HG03066 (cell line): ENCODE measurements at regions not wholly inside any gene's neighbourhood (a gene's known extent, or its start where the extent isn't known, plus 50 kb on each side); places are given as distances from the start of the nearest gene placed in this dataset.
"Not testable (repeated sequence)": the region's sequence is repeated elsewhere in the genome, so short reads cannot be mapped to it uniquely, and the experiment has no call there.

Experiments used
- ATAC-seq: cut with Tn5 transposase; IDR thresholded peaks from one replicate; pipeline ENCODE4 v1.9.1; 2021; ENCODE audit warnings: low read depth; ENCODE audit not compliant: unreplicated experiment

GRCh38 chr4:103324811-103325210 lies 126.7 kb upstream of the CENPE start:
- no peak for ATAC-seq

GRCh38 chr4:103318327-103318726 lies 120.2 kb upstream of the CENPE start:
- no peak for ATAC-seq

- ATAC-seq = no peak
Observed at GRCh38 chr4:103308248-103308561, 110.1 kb upstream of the CENPE start.

- ATAC-seq = no peak
Observed at GRCh38 chr4:103307453-103308247, 109.5 kb upstream of the CENPE start.

GRCh38 chr4:103306870-103307375 lies 108.8 kb upstream of the CENPE start:
- no peak for ATAC-seq

GRCh38 chr4:103305355-103305754 lies 107.2 kb upstream of the CENPE start:
- ATAC-seq = no peak

GRCh38 chr4:103303011-103303410 lies 104.9 kb upstream of the CENPE start:
- ATAC-seq = no peak

GRCh38 chr4:103292959-103293358 lies 94.8 kb upstream of the CENPE start:
- no peak for ATAC-seq

GRCh38 chr4:103292373-103292772 lies 94.2 kb upstream of the CENPE start:
- ATAC-seq = no peak

- no peak for ATAC-seq
Observed at GRCh38 chr4:103289186-103289585, 91.0 kb upstream of the CENPE start.

GRCh38 chr4:103272174-103272573 lies 74.0 kb upstream of the CENPE start:
- no peak for ATAC-seq

GRCh38 chr4:103268746-103269145 lies 70.6 kb upstream of the CENPE start:
- no peak for ATAC-seq

GRCh38 chr4:103264905-103265304 lies 66.8 kb upstream of the CENPE start:
- ATAC-seq = no peak

- not testable (repeated sequence) for ATAC-seq
Observed at GRCh38 chr4:103256068-103256467, 57.9 kb upstream of the CENPE start.
